SH-SY5Y (cell line): ENCODE measurements at regions not wholly inside any gene's neighbourhood (a gene's known extent, or its start where the extent isn't known, plus 50 kb on each side); places are given as distances from the start of the nearest gene placed in this dataset.

ENCODE experiments used
- GATA2 ChIP-seq: IDR thresholded peaks from 2 replicates; pipeline ENCODE4 v1.6.1; 2011; ENCODE audit warnings: mild to moderate bottlenecking, low read depth, low read length
- GATA3 ChIP-seq: IDR thresholded peaks from 2 replicates; pipeline ENCODE4 v1.6.1; 2011; ENCODE audit warnings: low read depth, mild to moderate bottlenecking, low read length, moderate library complexity

DNA sequence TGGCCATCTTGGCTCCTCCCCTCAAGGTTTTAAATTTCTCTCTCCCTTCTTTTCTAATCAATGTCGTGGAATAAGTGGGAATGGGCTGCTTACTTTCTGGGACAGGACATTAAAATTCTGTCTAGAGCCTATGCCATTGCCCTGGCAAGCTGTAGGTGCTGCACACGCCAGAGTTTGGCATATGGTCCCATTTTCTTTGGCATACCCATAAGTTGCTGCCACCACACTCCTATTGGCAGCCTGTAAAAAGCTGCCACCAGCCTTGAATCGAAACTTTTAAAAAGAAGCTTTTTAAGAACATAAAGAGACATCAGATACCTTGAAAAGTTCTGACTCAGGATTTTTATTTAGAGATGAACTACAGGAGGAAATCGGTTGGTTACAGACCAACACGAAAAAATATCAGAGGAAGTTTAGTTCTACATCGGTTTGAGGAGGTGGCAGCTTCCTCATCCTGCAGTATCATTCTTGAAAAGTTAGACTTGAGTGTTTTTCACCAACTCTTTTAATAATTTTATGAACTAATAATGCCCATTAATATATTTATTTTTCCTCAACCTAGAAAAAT, 517.8 kb upstream of the ANO5 start:
- TF ChIP-seq GATA2 (no peak), GATA3 (no peak)

DNA sequence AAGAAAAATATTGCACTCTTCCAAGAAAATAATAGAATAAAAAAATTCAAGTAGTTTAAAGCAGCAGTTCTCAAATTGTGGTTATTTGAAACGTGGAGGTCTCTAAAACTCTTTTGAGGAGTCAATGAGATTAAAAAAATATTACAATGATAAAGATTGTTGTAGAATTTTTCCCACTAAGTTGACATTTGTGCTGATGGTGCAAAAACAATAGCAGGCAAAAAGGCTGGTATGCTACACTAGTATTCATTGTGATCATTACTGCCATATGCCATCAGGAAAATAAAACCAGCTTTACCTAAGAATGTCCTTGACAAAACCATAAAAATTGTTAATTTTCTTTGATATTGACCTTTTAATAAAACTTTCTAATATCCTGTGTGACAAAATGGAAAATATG, 505.2 kb upstream of the ANO5 start:
- TF ChIP-seq GATA3 = no peak
- no peak for TF ChIP-seq GATA2

GRCh38 chr11:21704539-21704938, 488.3 kb upstream of the ANO5 start:
- TF ChIP-seq GATA2 (no peak), GATA3 (no peak)

DNA sequence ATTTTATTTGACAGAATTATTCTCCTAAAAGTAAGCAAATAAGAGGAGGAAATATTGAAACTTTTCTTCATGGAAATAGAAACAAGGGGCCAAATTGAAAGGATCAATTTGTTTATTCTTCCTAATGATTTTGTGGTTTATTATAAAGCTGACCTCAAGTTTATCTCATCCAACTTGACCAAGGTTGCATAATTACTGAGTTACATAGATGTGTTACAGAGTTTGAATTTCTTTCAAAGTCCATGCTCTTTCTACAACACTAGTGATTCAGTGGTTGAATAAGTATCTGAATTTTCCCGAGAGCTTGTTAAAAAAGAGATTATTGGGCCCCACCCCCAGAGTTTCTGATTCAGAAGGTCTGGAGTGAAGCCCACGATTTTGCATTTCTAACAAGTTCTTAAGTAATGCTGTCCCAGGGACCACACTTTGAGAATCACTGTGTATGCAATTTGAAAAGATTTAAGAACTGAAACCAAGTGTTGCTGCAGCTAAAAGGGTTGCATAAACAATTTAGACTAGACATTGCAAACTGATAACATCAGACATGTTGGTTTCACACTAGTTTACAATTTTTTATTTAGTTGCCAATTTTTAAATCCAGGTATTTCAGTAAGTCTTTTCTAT, 485.7 kb upstream of the ANO5 start:
- TF ChIP-seq GATA2 (no peak), GATA3 (no peak)

GRCh38 chr11:21710809-21711208, 482.1 kb upstream of the ANO5 start:
- TF ChIP-seq GATA2 (no peak), GATA3 (no peak)

GRCh38 chr11:21711341-21711740, 481.5 kb upstream of the ANO5 start:
- TF ChIP-seq GATA2 = no peak
- TF ChIP-seq GATA3 = no peak

- TF ChIP-seq GATA3 (no peak), GATA2 (no peak)
These were observed 469.2 kb upstream of the ANO5 start for GRCh38 chr11:21723678-21724077.

- no peak for TF ChIP-seq GATA3
- no peak for TF ChIP-seq GATA2
These were observed 465.8 kb upstream of the ANO5 start for GRCh38 chr11:21727102-21727501.

DNA sequence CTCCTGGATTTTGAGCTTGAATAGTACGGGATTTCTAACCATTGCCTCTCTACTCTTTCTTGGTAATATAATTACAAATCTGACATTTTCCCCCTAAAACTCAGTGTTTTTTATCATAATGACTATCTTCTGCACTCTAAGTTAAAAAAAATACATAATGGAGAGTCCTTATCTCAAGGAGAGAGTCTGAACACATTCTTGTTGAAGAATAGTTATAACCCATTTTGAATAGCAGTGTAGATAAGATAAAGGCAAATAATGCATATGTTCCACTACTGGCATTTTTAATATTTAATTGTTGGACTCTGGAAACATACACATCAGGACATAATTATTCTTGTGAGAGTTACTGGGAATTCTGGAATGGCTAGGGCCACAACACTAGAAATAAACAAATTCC, 456.5 kb upstream of the ANO5 start:
- TF ChIP-seq GATA2 (no peak), GATA3 (peak; percentile 56; the same call in 1 of the 2 replicates)

DNA sequence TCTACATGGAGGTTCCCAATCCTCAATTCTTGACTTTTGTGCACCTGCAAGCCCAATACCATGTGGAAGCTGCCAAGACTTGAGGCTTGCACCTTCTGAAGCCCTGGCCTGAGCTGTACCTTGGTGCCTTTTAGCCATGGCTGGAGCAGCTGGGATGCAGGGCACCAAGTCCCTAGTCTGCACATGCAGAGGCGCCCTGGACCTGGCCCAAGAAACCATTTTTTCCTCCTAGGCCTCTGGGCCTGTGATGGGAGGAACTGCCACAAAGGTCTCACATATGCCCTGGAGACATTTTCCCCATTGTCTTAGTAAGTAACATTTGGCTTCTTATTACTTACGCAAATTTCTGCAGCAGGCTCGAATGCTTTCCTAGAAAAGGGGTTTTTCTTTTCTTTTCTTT, 431.9 kb upstream of the ANO5 start:
- TF ChIP-seq GATA2 (no peak), GATA3 (no peak)

- TF ChIP-seq GATA2 (no peak), GATA3 (no peak)
These were observed 424.5 kb upstream of the ANO5 start for GRCh38 chr11:21768388-21768787.

GRCh38 chr11:21769188-21769587, 423.7 kb upstream of the ANO5 start:
- no peak for TF ChIP-seq GATA3
- no peak for TF ChIP-seq GATA2

DNA sequence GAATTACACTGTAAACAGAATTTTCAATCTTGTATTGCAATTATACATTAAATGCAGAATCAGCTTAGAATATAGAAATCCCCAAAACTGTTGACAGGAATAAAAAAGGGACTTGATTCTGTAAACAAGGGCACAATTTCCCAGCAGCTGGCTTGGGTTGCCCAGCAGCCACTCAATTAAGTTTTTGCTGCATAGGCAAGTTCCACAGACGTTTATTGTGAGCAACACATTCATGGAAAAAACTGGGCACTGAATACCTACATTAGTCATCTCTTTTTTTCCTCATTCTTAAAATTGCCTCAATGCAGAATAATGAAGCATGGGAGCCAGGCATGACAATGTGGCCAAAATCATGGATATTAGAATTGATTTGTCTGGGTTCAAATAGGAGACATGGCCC, 421.8 kb upstream of the ANO5 start:
- TF ChIP-seq GATA2 (no peak), GATA3 (no peak)

GRCh38 chr11:21774212-21774611, 418.7 kb upstream of the ANO5 start:
- no peak for TF ChIP-seq GATA2
- no peak for TF ChIP-seq GATA3

- TF ChIP-seq GATA2 = no peak
- no peak for TF ChIP-seq GATA3
These were observed 417.0 kb upstream of the ANO5 start for GRCh38 chr11:21775911-21776310.

DNA sequence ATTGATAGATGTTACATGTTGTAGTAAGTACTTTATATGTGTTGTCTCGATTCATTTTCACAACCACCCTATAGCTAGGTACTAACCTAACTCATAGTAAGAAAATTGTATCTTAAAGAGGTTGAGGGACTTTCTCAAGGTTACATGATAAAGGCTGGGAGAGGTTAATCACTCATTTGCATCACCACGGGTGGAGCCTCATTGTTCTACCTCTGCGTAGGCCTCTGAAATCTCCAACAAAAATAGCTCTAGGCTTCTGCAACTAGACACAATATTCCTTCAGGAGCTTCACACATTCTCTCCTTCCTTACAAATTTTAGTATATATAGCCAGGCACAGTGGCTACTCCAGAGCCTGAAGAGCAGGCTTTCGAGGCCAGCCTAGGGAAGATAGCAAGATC, 408.9 kb upstream of the ANO5 start:
- TF ChIP-seq GATA2 (no peak), GATA3 (no peak)
